PC-3 (cell line): ENCODE measurements at regions not wholly inside any gene's neighbourhood (a gene's known extent, or its start where the extent isn't known, plus 50 kb on each side); places are given as distances from the start of the nearest gene placed in this dataset.

Experiments
- ATAC-seq: fragments of 200-7000 bp; cut with Tn5 transposase; 2 replicates; pipeline ENCODE4 v1.9.1; 2020; ENCODE audit warnings: mild to moderate bottlenecking, moderate library complexity
- BruUV-seq: library from RNA; stranded (reverse); fragments of 400-500 nt; replicated peaks from 2 replicates; lab custom pipeline; 2021; lab: Mats Ljungman, UMichigan
- CTCF ChIA-PET: fragments of 300-600 bp; sonication (Branson Sonifier 250); formaldehyde crosslinking; loops from one replicate; lab custom pipeline; 2022; ENCODE audit warnings: antibody characterized with exemption; lab: Charles Lee
- POLR2A ChIA-PET: fragments of 300-600 bp; sonication (Branson Sonifier 250); formaldehyde crosslinking; loops from one replicate; lab custom pipeline; 2022; ENCODE audit warnings: antibody characterized with exemption; ENCODE audit not compliant: unreplicated experiment; lab: Charles Lee
- DNase-seq: peaks from one replicate; pipeline ENCODE4 v3.0.0-alpha.2; 2015
- H2AFZ ChIP-seq: fragments of 300-600 bp; sonication (generic); 2 replicates; pipeline ENCODE4 v1.6.0; 2016; ENCODE audit warnings: antibody characterized with exemption, low read length
- H3F3A ChIP-seq: fragments of 300-600 bp; sonication (generic); one replicate; pipeline ENCODE4 v1.6.0; 2017; ENCODE audit warnings: antibody characterized with exemption, low read length, control low read depth, mild to moderate bottlenecking; ENCODE audit not compliant: unreplicated experiment
- H3K27ac ChIP-seq: fragments of 300-600 bp; sonication (generic); 2 replicates; pipeline ENCODE4 v1.5.1; 2016; ENCODE audit warnings: mild to moderate bottlenecking, low read length
- H3K27me3 ChIP-seq: fragments of 300-600 bp; sonication (generic); 2 replicates; pipeline ENCODE4 v1.6.1; 2016; ENCODE audit warnings: low read length, mixed read lengths
- H3K36me3 ChIP-seq: fragments of 300-600 bp; sonication (generic); 2 replicates; pipeline ENCODE4 v1.6.1; 2016; ENCODE audit warnings: low read depth, mixed run types, low read length, mixed read lengths
- H3K4me1 ChIP-seq: fragments of 300-600 bp; sonication (generic); 2 replicates; pipeline ENCODE4 v1.5.1; 2016; ENCODE audit warnings: low read length; ENCODE audit not compliant: insufficient read depth
- H3K4me2 ChIP-seq: fragments of 300-600 bp; sonication (generic); 2 replicates; pipeline ENCODE4 v1.6.0; 2016; ENCODE audit warnings: low read length
- H3K4me3 ChIP-seq: fragments of 300-600 bp; sonication (generic); 2 replicates; pipeline ENCODE4 v1.5.1; 2016; ENCODE audit warnings: mild to moderate bottlenecking, low read length, mixed read lengths
- H3K79me2 ChIP-seq: fragments of 300-600 bp; sonication (generic); 2 replicates; pipeline ENCODE4 v1.6.1; 2017; ENCODE audit warnings: low read length, mixed read lengths
- H3K9ac ChIP-seq: fragments of 300-600 bp; sonication (generic); 2 replicates; pipeline ENCODE4 v1.6.0; 2016; ENCODE audit warnings: mild to moderate bottlenecking, low read length
- H3K9me2 ChIP-seq: fragments of 300-600 bp; sonication (generic); replicated peaks from 2 replicates; pipeline ENCODE4 v1.6.1; 2016; ENCODE audit warnings: mixed run types, low read length, mixed read lengths
- H3K9me3 ChIP-seq: fragments of 300-600 bp; sonication (generic); 2 replicates; pipeline ENCODE4 v1.6.1; 2016; ENCODE audit warnings: low read length, mixed read lengths
- H4K20me1 ChIP-seq: fragments of 300-600 bp; sonication (generic); 2 replicates; pipeline ENCODE4 v1.6.1; 2016; ENCODE audit warnings: low read length, mixed read lengths
- EZH2 ChIP-seq: fragments of 300-600 bp; sonication (generic); IDR thresholded peaks from one replicate; pipeline ENCODE4 v1.6.1; 2017; ENCODE audit warnings: antibody characterized with exemption, mild to moderate bottlenecking, low read length; ENCODE audit not compliant: unreplicated experiment
- EZH2phosphoT487 ChIP-seq: fragments of 300-600 bp; sonication (generic); IDR thresholded peaks from 2 replicates; pipeline ENCODE4 v1.6.1; 2018; ENCODE audit warnings: mild to moderate bottlenecking, antibody characterized with exemption, low read length, borderline replicate concordance
- intact Hi-C: fragments of 100-400 bp; cut with micrococcal nuclease; formaldehyde crosslinking; loops from 2 replicates; pipeline ENCODE4 v1.9.0; 2023
- TF ChIP-seq, protein P1 (sequence below): fragments of 300-600 bp; sonication (generic); conservative IDR thresholded peaks from 2 replicates; pipeline ENCODE4 v1.5.1; 2017; ENCODE audit warnings: antibody characterized with exemption, low read depth, mild to moderate bottlenecking, low read length

DNA sequence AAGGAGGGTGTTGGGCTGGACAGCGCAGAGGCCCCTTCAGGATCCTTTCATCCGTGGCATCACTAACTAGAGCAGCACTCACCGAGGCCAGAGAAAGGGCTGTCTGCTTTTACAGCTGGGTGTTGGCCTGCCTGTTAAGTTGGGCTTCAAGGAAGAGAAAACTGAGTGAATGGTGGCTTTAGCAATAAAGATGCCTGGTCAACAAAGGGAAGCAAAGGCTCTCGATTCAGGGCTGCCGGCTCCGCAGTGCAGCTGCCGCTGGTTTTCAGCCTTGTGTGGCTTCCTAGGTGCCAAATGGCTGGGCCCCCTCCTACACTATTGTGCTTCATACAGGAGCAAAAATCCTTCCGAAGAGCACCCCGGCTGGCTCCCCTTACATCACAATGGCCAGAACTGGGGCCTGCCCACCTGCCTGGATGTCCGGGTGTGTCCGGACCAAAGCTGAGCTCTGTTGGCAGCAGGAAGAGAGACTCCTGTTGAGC is 61.0 kb upstream of the GPR45 start:
- H3F3A ChIP-seq, result no peaks in the 10 kb centered on the region

DNA sequence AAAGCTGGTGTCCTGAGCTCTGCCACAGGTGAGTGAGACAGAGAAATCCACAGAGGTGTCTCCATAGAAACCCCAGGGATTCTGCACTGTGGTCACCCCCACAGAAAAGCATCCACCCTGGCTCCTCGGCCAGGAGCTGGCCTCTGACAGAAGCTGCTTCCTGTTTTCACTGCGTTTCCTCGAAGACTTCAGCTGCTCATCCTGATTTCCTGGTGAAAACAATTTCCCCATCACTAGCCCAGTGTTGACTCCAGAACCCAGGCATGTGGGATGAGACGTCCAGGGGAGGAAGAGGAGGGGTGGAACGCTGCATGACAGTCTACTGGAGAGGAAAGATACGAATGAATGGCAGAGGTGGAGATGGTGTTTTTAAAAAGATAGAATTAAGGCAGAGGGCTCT is 60.3 kb upstream of the GPR45 start:
- Histone ChIP-seq H3K79me2 (no peaks in the 10 kb centered on the region), H3K9ac (no peak overlapping the region), H3K36me3 (no peaks in the 10 kb centered on the region), H3K4me2 (no peak overlapping the region), H3K27me3 (peaks cover 38% of the 10 kb centered on the region), H3K4me1 (peaks cover 7% of the 10 kb centered on the region), H3K9me3 (no peaks in the 10 kb centered on the region), H3K9me2 (no peaks in the 10 kb centered on the region), H2AFZ (no peak overlapping the region), H3F3A (no peaks in the 10 kb centered on the region), H3K27ac (no peak overlapping the region), H3K4me3 (no peak overlapping the region), H4K20me1 (no peaks in the 10 kb centered on the region)
- ATAC-seq (no peak), DNase-seq (no peak)
- intact Hi-C loops, result no loop called here
- CTCF ChIA-PET, result no interaction called here
- no TSS peak for BruUV-seq
- TF ChIP-seq EZH2phosphoT487 (no peak), EZH2 (no peak)
- TF ChIP-seq, protein P1, sequence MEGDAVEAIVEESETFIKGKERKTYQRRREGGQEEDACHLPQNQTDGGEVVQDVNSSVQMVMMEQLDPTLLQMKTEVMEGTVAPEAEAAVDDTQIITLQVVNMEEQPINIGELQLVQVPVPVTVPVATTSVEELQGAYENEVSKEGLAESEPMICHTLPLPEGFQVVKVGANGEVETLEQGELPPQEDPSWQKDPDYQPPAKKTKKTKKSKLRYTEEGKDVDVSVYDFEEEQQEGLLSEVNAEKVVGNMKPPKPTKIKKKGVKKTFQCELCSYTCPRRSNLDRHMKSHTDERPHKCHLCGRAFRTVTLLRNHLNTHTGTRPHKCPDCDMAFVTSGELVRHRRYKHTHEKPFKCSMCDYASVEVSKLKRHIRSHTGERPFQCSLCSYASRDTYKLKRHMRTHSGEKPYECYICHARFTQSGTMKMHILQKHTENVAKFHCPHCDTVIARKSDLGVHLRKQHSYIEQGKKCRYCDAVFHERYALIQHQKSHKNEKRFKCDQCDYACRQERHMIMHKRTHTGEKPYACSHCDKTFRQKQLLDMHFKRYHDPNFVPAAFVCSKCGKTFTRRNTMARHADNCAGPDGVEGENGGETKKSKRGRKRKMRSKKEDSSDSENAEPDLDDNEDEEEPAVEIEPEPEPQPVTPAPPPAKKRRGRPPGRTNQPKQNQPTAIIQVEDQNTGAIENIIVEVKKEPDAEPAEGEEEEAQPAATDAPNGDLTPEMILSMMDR, result no peak
- POLR2A ChIA-PET, result no interaction called here

More for the DNA sequence above, 61.0 kb upstream of the GPR45 start:
- Histone ChIP-seq H3K9me3 (no peaks in the 10 kb centered on the region), H3K36me3 (no peaks in the 10 kb centered on the region), H3K4me1 (peaks cover 11% of the 10 kb centered on the region), H3K9me2 (no peaks in the 10 kb centered on the region), H4K20me1 (no peaks in the 10 kb centered on the region), H2AFZ (no peak overlapping the region), H3K79me2 (no peaks in the 10 kb centered on the region), H3K27me3 (peaks cover 31% of the 10 kb centered on the region), H3K4me2 (no peak overlapping the region), H3K4me3 (no peak overlapping the region), H3K9ac (no peak overlapping the region), H3K27ac (no peak overlapping the region)
- DNase-seq, result no peak
- ChIA-PET CTCF (interaction anchor here (1.2 kb wide), 1 partner anchor 66 kb away, joined by 3 read pairs; no protein-coding TSS in a partner anchor), POLR2A (no interaction called here)
- no TSS peak for BruUV-seq
- TF ChIP-seq EZH2 (no peak), EZH2phosphoT487 (no peak)
- TF ChIP-seq, protein P1, result no peak
- ATAC-seq, result no peak
- intact Hi-C loops, result no loop called here

DNA sequence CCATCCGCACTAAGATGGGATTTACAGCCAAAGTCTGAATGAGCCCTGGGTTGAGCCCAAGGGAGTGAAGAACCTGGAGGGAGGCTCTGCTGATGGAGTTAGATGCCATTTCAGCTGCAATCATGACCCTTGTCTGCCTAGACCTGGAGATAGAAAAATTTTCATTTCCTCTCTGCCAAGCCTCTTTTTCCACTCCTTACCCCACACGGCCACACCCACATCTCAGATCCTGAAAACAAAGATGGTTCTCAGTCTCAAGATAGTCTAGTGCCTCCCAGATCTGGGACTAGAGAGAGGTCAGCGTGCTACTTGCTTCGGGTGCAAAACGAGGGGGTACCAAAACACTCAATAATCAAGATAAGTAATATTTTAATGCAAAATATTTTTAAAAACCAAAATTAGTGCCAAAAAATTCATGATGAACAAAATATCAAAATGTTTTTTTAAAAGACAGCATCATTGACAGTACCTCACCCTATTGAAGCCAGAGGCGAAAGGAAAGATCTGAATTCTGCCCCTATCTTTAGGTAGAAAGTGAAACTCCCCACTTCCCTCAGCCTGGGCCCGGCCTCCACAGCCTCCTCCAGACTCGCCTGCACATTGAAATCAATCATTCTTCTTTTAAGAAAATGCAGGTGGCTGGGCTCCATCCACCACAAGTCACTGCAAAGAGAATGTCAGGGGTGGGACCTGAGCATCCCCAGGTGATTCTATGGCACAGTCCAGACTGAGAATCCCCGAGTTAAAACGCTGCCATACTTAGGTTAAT is 57.8 kb upstream of the GPR45 start:
- Histone ChIP-seq H3K4me2 (no peak overlapping the region), H3K27me3 (peaks cover 56% of the 10 kb centered on the region), H3K79me2 (no peaks in the 10 kb centered on the region), H3K27ac (no peak overlapping the region), H3K36me3 (no peaks in the 10 kb centered on the region), H3K9ac (no peak overlapping the region), H3K4me1 (peaks cover 7% of the 10 kb centered on the region; the same call in 1 of the 2 replicates), H3K4me3 (no peak overlapping the region), H3K9me2 (no peaks in the 10 kb centered on the region), H3F3A (no peaks in the 10 kb centered on the region), H2AFZ (no peak overlapping the region), H4K20me1 (no peaks in the 10 kb centered on the region), H3K9me3 (no peaks in the 10 kb centered on the region)
- ATAC-seq (no peak), DNase-seq (no peak)
- no peak for TF ChIP-seq EZH2phosphoT487
- no peak for TF ChIP-seq EZH2
- TF ChIP-seq, protein P1, result no peak
- ChIA-PET POLR2A (no interaction called here), CTCF (no interaction called here)
- BruUV-seq, result no TSS peak
- intact Hi-C loops, result no loop called here
